ENCODE measurements at regions not wholly inside any gene's neighbourhood (a gene's known extent, or its start where the extent isn't known, plus 50 kb on each side); places are given as distances from the start of the nearest gene placed in this dataset.

GRCh38 chrX:114532111-114532805 is 51.6 kb upstream of the HTR2C start:
- TF ChIP-seq POLR2AphosphoS5 (IDR thresholded peaks at IDR 0.05; ENCODE audit: insufficient read depth, low read depth, low read length) = no peak
- TF ChIP-seq CTCF (IDR thresholded peaks at IDR 0.05; ENCODE audit: extremely low read depth in 1 of 2, insufficient read depth in 1 of 2, low read depth in 1 of 2, low read length in 2 of 2) = no peak
- no peak for TF ChIP-seq EZH2 (IDR thresholded peaks at IDR 0.05; ENCODE audit: borderline replicate concordance, low read depth, low read length, severe bottlenecking)
- no peak for TF ChIP-seq POLR2A (IDR thresholded peaks at IDR 0.05; ENCODE audit: low read depth, low read length)
- no peak for TF ChIP-seq JUN (IDR thresholded peaks at IDR 0.05; ENCODE audit: borderline replicate concordance, insufficient read depth, insufficient read length, low read depth)
- TF ChIP-seq MYC (IDR thresholded peaks at IDR 0.05; ENCODE audit: low read depth, low read length) = no peak
- no peak for TF ChIP-seq MAX (IDR thresholded peaks at IDR 0.05; ENCODE audit: insufficient read depth, insufficient read length)
- no peak for TF ChIP-seq GATA2 (IDR thresholded peaks at IDR 0.05; ENCODE audit: insufficient read depth, insufficient read length, low read depth, low read length)
